ENCODE measurements at regions not wholly inside any gene's neighbourhood (a gene's known extent, or its start where the extent isn't known, plus 50 kb on each side); places are given as distances from the start of the nearest gene placed in this dataset.

GRCh38 chr9:106058460-106058859, 364.1 kb downstream of the TMEM38B start:
- Histone ChIP-seq H3K4me2 (ENCODE audit: low read length) (no peak overlapping the region), H3K36me3 (ENCODE audit: insufficient read depth, low read length) (no peaks in the 10 kb centered on the region), H3K9me3 (ENCODE audit: low read length) (peaks cover 4% of the 10 kb centered on the region), H3K9me2 (ENCODE audit: insufficient read depth, low read length) (no peaks in the 10 kb centered on the region), H3K27me3 (ENCODE audit: insufficient read depth, low read depth, low read length) (no peaks in the 10 kb centered on the region), H3F3A (ENCODE audit: insufficient read depth, low read length, poor library complexity, severe bottlenecking) (no peaks in the 10 kb centered on the region), H4K20me1 (ENCODE audit: insufficient read depth) (no peaks in the 10 kb centered on the region), H3K4me3 (ENCODE audit: low read length) (no peak overlapping the region), H3K27ac (ENCODE audit: low read length) (no peak overlapping the region), H3K9ac (ENCODE audit: low read length) (no peak overlapping the region), H2AFZ (ENCODE audit: low read depth, low read length) (no peak overlapping the region), H3K79me2 (replicated peaks; ENCODE audit: insufficient read depth, low read length) (no peaks in the 10 kb centered on the region)
- TF ChIP-seq POLR2AphosphoS5 (IDR thresholded peaks at IDR 0.05) (no peak), RAD21 (conservative IDR thresholded peaks at IDR 0.05) (no peak), CTCF (IDR thresholded peaks at IDR 0.05; ENCODE audit: poor library complexity, severe bottlenecking) (no peak), SMC3 (conservative IDR thresholded peaks at IDR 0.05; ENCODE audit: poor library complexity) (no peak), EZH2 (IDR thresholded peaks at IDR 0.05; ENCODE audit: borderline replicate concordance, insufficient read depth, low read length, poor library complexity, severe bottlenecking) (no peak), EP300 (conservative IDR thresholded peaks at IDR 0.05; ENCODE audit: poor library complexity, severe bottlenecking) (no peak), TAF1 (IDR thresholded peaks at IDR 0.05; ENCODE audit: low read depth) (no peak)

- no peaks in the 10 kb centered on the region for H4K20me1 ChIP-seq (ENCODE audit: insufficient read depth)
- H3K9me3 ChIP-seq (ENCODE audit: low read length) = peaks cover 4% of the 10 kb centered on the region
- no peaks in the 10 kb centered on the region for H3F3A ChIP-seq (ENCODE audit: insufficient read depth, low read length, poor library complexity, severe bottlenecking)
- no peak overlapping the region for H3K27ac ChIP-seq (ENCODE audit: low read length)
- no peak overlapping the region for H3K4me2 ChIP-seq (ENCODE audit: low read length)
- no peak overlapping the region for H3K9ac ChIP-seq (ENCODE audit: low read length)
- H3K27me3 ChIP-seq (ENCODE audit: insufficient read depth, low read depth, low read length) = no peaks in the 10 kb centered on the region
- TF ChIP-seq EZH2 (IDR thresholded peaks at IDR 0.05; ENCODE audit: borderline replicate concordance, insufficient read depth, low read length, poor library complexity, severe bottlenecking) = no peak
- no peak for TF ChIP-seq SMC3 (conservative IDR thresholded peaks at IDR 0.05; ENCODE audit: poor library complexity)
- no peak for TF ChIP-seq POLR2AphosphoS5 (IDR thresholded peaks at IDR 0.05)
- TF ChIP-seq EP300 (conservative IDR thresholded peaks at IDR 0.05; ENCODE audit: poor library complexity, severe bottlenecking) = no peak
- TF ChIP-seq CTCF (IDR thresholded peaks at IDR 0.05; ENCODE audit: poor library complexity, severe bottlenecking) = no peak
- TF ChIP-seq RAD21 (conservative IDR thresholded peaks at IDR 0.05) = no peak
- no peak for TF ChIP-seq MXI1 (conservative IDR thresholded peaks at IDR 0.05; ENCODE audit: poor library complexity, severe bottlenecking)
- TF ChIP-seq TAF1 (IDR thresholded peaks at IDR 0.05; ENCODE audit: low read depth) = no peak
- TF ChIP-seq REST (IDR thresholded peaks at IDR 0.05; ENCODE audit: borderline replicate concordance) = no peak
- H3K4me3 ChIP-seq (ENCODE audit: low read length) = no peak overlapping the region
- no peaks in the 10 kb centered on the region for H3K36me3 ChIP-seq (ENCODE audit: insufficient read depth, low read length)
- H2AFZ ChIP-seq (ENCODE audit: low read depth, low read length) = no peak overlapping the region
- H3K79me2 ChIP-seq (replicated peaks; ENCODE audit: insufficient read depth, low read length) = no peaks in the 10 kb centered on the region
- no peaks in the 10 kb centered on the region for H3K9me2 ChIP-seq (ENCODE audit: insufficient read depth, low read length)
These were observed 365.5 kb downstream of the TMEM38B start for GRCh38 chr9:106059886-106060285.

Data from neural cell (in vitro differentiated cells).